Neuron (in vitro differentiated cells): ENCODE measurements at regions not wholly inside any gene's neighbourhood (a gene's known extent, or its start where the extent isn't known, plus 50 kb on each side); places are given as distances from the start of the nearest gene placed in this dataset.

Experiments
- H2AFZ ChIP-seq: one replicate; pipeline ENCODE4 v1.6.1; 2013; ENCODE audit warnings: low read depth, mild to moderate bottlenecking, inconsistent platforms, low read length, moderate library complexity
- H3K27me3 ChIP-seq: one replicate; pipeline ENCODE4 v1.6.1; 2013; ENCODE audit warnings: low read length; ENCODE audit not compliant: insufficient read depth
- H3K36me3 ChIP-seq: one replicate; pipeline ENCODE4 v1.6.1; 2013; ENCODE audit warnings: low read length; ENCODE audit not compliant: insufficient read depth
- H3K4me1 ChIP-seq: one replicate; pipeline ENCODE4 v1.6.1; 2013; ENCODE audit warnings: low read length; ENCODE audit not compliant: insufficient read depth
- H3K4me3 ChIP-seq: 2 replicates; pipeline ENCODE4 v1.5.1; 2013; ENCODE audit warnings: mild to moderate bottlenecking, low read length, moderate library complexity
- H3K9me3 ChIP-seq: one replicate; pipeline ENCODE4 v1.6.1; 2013; ENCODE audit warnings: low read length

DNA sequence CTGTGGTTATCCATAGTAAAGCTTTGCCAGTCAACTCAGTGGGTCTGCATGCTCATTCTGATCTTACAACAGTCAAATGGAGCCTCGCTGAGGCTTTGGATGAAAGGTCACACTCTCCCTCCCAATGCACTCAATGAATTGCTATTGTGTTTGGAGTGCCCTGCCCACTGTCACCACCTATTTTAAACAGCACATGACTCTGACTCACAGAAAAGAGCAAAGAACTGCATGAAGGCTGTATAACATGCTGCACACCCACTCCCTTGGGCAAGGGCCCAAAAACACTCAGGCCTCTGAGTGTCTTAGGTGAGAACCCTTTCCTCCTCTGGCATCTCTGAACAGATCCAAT, 118.7 kb upstream of the CCDC112 start:
- Histone ChIP-seq H3K27me3 (no peaks in the 10 kb centered on the region), H3K4me1 (peaks cover 20% of the 10 kb centered on the region), H3K9me3 (no peaks in the 10 kb centered on the region), H3K36me3 (no peaks in the 10 kb centered on the region), H3K4me3 (no peak overlapping the region), H2AFZ (no peak overlapping the region)

DNA sequence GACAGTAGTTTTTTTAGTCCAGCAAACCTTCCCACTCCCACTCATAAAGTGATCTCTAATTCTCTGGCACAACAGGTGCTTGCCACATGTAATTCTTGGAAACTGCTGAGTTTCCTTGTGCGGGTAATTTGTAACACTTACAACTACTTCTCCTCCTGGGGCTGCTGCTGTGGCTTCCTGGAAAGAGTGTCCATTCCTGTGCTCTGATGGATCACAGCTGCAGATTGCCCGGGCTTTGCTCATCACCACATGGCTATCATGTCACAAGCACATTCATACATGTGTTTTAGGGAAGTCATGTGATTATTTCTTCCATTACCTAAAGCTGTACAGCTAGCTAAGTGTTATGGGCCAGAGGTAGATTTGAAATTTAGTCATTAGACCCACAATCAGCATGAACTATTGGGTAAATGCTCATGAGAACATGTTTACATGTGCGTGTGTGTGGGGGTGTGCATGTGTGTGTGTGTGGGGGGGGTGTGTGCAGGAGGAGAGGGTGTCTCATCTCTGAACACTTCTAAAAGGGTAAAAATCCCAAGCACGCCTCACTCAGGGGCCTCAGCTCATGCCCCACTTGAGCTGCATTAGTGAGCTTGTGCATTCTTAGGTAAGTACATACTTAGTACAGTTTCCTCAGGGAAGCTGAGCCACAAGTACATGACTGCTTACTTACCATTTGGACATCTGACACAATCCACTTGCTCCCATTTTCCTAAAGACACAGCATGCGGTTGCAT, 118.1 kb upstream of the CCDC112 start:
- Histone ChIP-seq H2AFZ (no peak overlapping the region), H3K4me1 (peaks cover 16% of the 10 kb centered on the region)

DNA sequence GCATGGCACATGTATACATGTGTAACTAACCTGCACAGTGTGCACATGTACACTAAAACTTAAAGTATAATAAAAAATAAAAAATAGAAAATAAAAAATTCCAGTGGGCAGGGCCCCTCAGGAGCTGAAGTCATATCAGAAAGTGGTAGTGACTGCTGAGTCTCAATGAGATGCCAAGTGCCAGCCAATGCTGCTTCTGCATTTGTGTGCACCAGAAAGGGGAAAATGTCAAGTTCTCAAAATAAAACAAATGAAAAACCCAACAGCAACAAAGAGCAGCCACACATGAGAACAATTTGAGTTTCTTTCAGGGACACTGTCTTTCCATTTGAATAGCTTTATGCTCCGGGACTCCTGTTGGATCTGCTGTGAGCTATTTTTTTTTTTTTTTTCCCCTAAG, 117.2 kb upstream of the CCDC112 start:
- Histone ChIP-seq H2AFZ (no peak overlapping the region), H3K27me3 (no peaks in the 10 kb centered on the region), H3K36me3 (no peaks in the 10 kb centered on the region), H3K9me3 (no peaks in the 10 kb centered on the region), H3K4me3 (no peak overlapping the region), H3K4me1 (peaks cover 16% of the 10 kb centered on the region)

More for the DNA sequence above, 118.1 kb upstream of the CCDC112 start:
- H3K36me3 ChIP-seq = no peaks in the 10 kb centered on the region
- no peak overlapping the region for H3K4me3 ChIP-seq
- no peaks in the 10 kb centered on the region for H3K27me3 ChIP-seq
- no peaks in the 10 kb centered on the region for H3K9me3 ChIP-seq

DNA sequence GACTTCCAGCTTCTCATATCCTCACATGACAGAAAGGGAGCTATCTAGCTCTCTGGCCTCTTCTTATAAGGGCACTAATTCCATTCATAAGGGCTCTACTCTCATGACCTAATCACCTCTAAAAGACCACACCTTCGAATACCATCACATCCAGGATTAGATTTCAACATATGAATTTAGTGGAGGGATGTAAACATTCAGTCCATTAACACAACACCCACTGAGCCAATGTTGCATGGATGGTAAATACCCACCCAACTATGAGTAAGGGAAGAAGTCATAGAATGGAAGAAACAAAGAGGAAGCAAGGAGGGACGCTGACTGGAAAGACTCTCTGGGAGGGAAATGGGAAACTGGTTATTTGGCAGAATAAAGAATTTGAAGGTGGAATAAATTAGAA, 112.6 kb upstream of the CCDC112 start:
- no peak overlapping the region for H2AFZ ChIP-seq
- H3K4me3 ChIP-seq = no peak overlapping the region
- peaks cover 1% of the 10 kb centered on the region for H3K9me3 ChIP-seq
- no peaks in the 10 kb centered on the region for H3K36me3 ChIP-seq
- H3K4me1 ChIP-seq = peaks cover 1% of the 10 kb centered on the region
- H3K27me3 ChIP-seq = no peaks in the 10 kb centered on the region

DNA sequence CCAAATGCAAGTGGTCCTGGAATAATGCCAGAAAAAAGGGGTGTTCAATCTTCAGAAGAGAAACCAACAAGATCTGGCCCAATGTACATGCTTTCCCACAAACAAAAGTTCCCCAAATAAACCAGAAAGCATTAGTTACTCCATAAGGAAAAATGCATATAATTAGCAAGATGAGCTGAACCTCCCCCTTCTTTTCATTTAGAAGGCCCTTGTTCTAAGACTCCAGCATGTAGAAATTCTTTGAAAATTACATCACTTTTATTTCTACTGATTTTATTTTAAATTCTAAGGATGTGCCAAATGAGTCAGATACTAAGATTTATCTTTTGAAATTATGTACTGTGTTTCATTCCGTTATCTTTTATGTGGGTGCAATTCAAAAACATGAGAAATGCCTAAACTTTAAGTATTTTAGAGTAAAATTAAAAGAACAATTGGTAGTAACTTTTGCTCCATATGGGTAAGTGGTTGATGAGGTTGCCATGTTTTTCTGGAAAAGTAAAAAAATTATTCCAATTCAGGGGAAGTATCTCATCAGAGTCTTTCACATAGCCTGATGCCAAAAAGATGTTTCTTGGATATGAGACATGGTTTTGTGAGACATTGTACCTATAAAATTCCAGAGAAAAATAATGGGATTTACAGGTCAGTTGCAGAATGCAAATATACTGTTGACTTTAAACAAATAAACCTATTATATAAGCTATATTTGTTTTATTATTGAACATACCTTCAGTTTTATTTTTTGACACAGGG, 106.5 kb upstream of the CCDC112 start:
- H3K4me3 ChIP-seq = no peak overlapping the region
- no peak overlapping the region for H2AFZ ChIP-seq
- no peaks in the 10 kb centered on the region for H3K27me3 ChIP-seq
- no peaks in the 10 kb centered on the region for H3K4me1 ChIP-seq
- H3K36me3 ChIP-seq = no peaks in the 10 kb centered on the region
- peaks cover under 1% of the 10 kb centered on the region for H3K9me3 ChIP-seq

DNA sequence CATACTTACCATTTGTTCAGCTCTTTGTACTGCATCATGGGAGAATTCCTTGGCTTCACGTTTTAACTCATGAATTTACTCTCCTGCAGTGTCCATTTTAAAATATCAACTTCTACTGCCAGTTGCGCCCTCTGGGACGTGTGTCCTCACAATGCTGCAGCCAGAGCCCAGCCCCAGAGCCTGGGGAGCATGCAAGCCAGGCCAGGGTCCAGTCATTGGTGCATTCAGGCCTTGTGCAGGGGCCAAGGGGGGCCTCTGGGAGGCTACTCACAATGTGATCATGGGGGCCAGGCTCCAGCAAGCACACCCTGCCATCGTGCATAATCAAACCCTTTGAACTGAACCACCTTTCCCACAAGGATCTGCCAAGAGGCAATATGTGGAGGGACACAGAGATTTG, 105.6 kb upstream of the CCDC112 start:
- Histone ChIP-seq H2AFZ (no peak overlapping the region), H3K4me3 (no peak overlapping the region), H3K36me3 (no peaks in the 10 kb centered on the region), H3K4me1 (no peaks in the 10 kb centered on the region), H3K9me3 (no peaks in the 10 kb centered on the region), H3K27me3 (no peaks in the 10 kb centered on the region)

DNA sequence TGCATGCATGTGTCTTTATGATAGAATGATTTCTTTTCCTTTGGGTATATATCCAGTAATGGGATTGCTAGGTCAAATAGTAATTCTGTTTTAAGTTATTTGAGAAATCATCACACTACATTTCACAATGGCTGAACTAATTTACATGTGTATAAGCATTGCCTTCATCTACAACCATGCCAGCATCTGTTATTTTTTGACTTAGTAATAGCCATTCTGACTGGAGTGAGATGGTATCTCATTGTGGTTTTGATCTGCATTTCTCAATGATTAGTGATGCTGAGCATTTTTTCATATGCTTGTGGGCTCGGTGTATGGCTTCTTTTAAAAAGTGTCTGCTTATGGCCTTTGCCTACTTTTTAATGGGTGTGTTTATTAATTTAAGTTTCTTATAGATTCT, 102.3 kb upstream of the CCDC112 start:
- H3K4me1 ChIP-seq = no peaks in the 10 kb centered on the region
- no peak overlapping the region for H3K4me3 ChIP-seq
- no peak overlapping the region for H2AFZ ChIP-seq
- H3K36me3 ChIP-seq = no peaks in the 10 kb centered on the region
- no peaks in the 10 kb centered on the region for H3K9me3 ChIP-seq
- no peaks in the 10 kb centered on the region for H3K27me3 ChIP-seq

DNA sequence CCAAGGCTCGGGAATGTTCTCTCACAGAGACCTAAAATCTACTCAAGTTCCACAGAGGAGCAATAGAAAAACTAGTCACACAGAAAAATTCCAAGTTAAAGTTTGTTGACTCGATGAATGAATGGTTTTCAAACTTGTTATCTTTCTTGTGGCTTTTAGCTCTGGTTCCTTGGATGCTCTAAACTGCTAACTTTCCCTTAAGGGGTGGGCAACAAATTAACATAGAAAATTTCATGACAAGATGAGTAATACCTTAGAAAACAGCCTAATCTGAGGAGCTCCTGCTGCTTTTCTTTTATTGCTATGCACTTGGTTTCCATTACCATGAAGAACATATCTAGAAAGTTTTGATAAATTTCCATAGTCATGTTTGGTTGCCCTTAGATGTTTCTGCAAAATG, 100.2 kb upstream of the CCDC112 start:
- Histone ChIP-seq H3K9me3 (no peaks in the 10 kb centered on the region), H2AFZ (no peak overlapping the region), H3K4me1 (no peaks in the 10 kb centered on the region), H3K4me3 (no peak overlapping the region), H3K27me3 (no peaks in the 10 kb centered on the region), H3K36me3 (no peaks in the 10 kb centered on the region)

DNA sequence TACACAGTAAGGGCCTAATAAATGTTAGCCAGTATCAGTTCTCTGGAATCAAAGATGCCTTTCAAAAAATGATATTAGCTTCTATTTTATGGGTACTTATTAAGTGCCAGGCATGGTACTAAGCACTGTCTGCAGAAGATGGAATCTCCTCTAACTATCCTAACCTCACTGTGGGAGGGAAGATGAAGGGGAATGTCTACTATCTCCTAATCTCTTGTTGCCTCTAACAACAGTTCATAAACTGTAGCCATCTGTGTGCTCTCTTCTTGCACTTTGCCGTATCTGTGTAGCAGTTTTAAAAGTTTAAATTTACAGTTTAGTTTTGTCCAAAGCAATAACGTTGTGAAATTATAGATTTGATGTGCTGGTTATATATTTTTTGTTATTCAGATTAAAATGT, 99.6 kb upstream of the CCDC112 start:
- Histone ChIP-seq H3K27me3 (no peaks in the 10 kb centered on the region), H3K4me3 (no peak overlapping the region), H2AFZ (no peak overlapping the region), H3K4me1 (no peaks in the 10 kb centered on the region), H3K9me3 (no peaks in the 10 kb centered on the region), H3K36me3 (no peaks in the 10 kb centered on the region)

DNA sequence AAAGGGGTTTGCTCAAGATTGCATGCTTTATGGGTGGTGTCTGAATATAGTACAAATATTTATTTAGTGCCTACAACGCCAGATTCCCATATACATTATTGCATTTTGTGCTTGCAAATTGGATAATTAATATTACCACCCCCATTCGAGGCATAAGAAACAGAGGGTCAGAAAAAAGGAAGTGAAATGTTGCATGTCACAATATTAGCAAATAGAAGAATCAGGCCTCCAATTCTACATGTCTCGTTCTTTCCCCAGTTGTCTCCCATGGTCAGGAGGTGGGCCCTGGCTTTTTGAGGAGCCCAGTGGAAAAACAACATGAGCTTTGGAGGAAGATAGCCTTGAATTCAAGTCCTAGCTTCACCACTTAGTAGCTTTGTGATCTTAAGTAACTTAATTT, 98.1 kb upstream of the CCDC112 start:
- Histone ChIP-seq H3K4me1 (no peaks in the 10 kb centered on the region), H3K36me3 (no peaks in the 10 kb centered on the region)

DNA sequence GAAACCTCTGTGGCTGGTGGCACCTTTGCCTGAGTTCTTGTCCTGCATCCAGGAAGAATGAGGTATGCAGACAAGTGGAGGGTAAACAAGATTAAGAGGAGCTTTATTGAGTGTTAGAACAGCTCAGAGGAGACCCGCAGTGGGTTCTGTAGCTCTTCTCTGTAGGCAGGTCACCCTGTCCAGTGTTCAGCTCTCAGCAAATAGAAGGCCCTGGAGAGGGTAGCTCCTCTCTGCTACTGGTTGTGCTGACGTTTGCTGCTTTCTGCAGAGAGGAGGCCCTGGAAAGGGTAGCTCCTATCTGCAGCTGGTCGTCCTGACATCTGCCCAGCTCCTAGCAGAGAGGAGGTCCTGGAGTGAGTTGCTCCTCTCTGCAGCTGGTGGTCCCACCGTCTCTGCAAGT, 96.8 kb upstream of the CCDC112 start:
- Histone ChIP-seq H3K4me1 (no peaks in the 10 kb centered on the region), H3K4me3 (no peak overlapping the region), H2AFZ (no peak overlapping the region), H3K36me3 (no peaks in the 10 kb centered on the region), H3K27me3 (no peaks in the 10 kb centered on the region), H3K9me3 (no peaks in the 10 kb centered on the region)

More for the DNA sequence above, 98.1 kb upstream of the CCDC112 start:
- H3K9me3 ChIP-seq = no peaks in the 10 kb centered on the region
- H2AFZ ChIP-seq = no peak overlapping the region
- no peaks in the 10 kb centered on the region for H3K27me3 ChIP-seq
- H3K4me3 ChIP-seq = no peak overlapping the region

DNA sequence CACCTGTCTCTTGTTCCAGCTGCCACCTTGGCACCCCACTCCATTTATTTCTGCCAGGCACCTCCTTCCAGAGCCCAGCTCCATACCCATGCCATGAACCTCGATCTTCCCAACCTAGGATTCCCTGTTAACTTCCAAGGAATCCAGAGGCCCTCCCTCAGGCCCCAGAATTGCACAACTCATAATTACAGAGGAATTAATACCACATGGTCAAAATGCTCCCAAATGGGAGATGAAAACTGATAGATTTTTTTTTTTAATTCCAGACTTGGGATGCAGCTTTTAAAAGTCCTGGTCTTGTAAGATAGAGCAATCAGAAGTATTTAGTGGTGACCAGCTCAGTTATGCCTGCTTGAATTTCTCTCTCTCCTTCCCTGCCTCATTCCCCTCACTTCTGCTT, 96.2 kb upstream of the CCDC112 start:
- no peaks in the 10 kb centered on the region for H3K4me1 ChIP-seq
- no peak overlapping the region for H2AFZ ChIP-seq
- no peaks in the 10 kb centered on the region for H3K9me3 ChIP-seq
- H3K27me3 ChIP-seq = no peaks in the 10 kb centered on the region
- no peak overlapping the region for H3K4me3 ChIP-seq
- H3K36me3 ChIP-seq = no peaks in the 10 kb centered on the region

DNA sequence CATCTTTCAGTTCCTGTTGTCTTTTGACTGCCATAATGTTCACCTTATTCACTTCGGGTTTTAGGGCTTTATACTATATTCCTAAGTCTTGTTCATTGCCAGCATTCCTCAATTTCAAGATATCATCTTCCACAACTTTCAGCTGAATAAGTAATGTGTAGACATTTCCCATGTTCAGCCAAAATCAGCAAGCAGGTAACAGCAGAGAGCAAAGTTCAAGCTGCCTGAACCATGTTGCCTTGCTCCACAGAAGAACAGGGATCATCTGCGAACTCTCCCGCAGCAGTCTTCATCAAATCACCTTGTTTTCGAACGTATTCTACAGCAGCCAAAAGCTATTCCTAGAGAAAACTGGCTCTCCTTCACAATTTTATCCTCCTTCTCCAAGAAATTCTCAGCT, 95.3 kb upstream of the CCDC112 start:
- Histone ChIP-seq H3K4me1 (no peaks in the 10 kb centered on the region), H3K27me3 (no peaks in the 10 kb centered on the region), H3K9me3 (no peaks in the 10 kb centered on the region), H2AFZ (no peak overlapping the region), H3K4me3 (no peak overlapping the region), H3K36me3 (no peaks in the 10 kb centered on the region)
